Parathyroid adenoma (tissue), 2 donors: ENCODE measurements at regions not wholly inside any gene's neighbourhood (a gene's known extent, or its start where the extent isn't known, plus 50 kb on each side); places are given as distances from the start of the nearest gene placed in this dataset.

Source experiments
- H2AFZ ChIP-seq: fragments of 300-600 bp; sonication (generic); one replicate; pipeline ENCODE4 v1.7.0; 2017; ENCODE audit warnings: antibody characterized with exemption, mild to moderate bottlenecking
- H3K27ac ChIP-seq: fragments of 300-600 bp; sonication (generic); one replicate; pipeline ENCODE4 v1.7.0; 2017
- H3K27me3 ChIP-seq: fragments of 300-600 bp; sonication (generic); one replicate; pipeline ENCODE4 v1.7.0; 2017; ENCODE audit warnings: low read length; ENCODE audit not compliant: control insufficient read depth, insufficient read depth
- H3K36me3 ChIP-seq: fragments of 300-600 bp; sonication (generic); one replicate; pipeline ENCODE4 v1.7.0; 2017; ENCODE audit warnings: low read length; ENCODE audit not compliant: control insufficient read depth, insufficient read depth
- H3K4me1 ChIP-seq: fragments of 300-600 bp; sonication (generic); one replicate; pipeline ENCODE4 v1.7.0; 2017; ENCODE audit warnings: control low read depth
- H3K4me2 ChIP-seq: fragments of 300-600 bp; sonication (generic); one replicate; pipeline ENCODE4 v1.7.0; 2017; ENCODE audit warnings: low read length
- H3K4me3 ChIP-seq: fragments of 300-600 bp; sonication (generic); one replicate; pipeline ENCODE4 v1.7.0; 2017; ENCODE audit warnings: low read depth, low read length
- H3K79me2 ChIP-seq: fragments of 300-600 bp; sonication (generic); one replicate; pipeline ENCODE4 v1.7.0; 2017; ENCODE audit warnings: control low read depth
- H3K9ac ChIP-seq: fragments of 300-600 bp; sonication (generic); one replicate; pipeline ENCODE4 v1.7.0; 2017; ENCODE audit warnings: mild to moderate bottlenecking
- H3K9me3 ChIP-seq: fragments of 300-600 bp; sonication (generic); one replicate; pipeline ENCODE4 v1.7.0; 2017; ENCODE audit warnings: low read length; ENCODE audit not compliant: control insufficient read depth
- CTCF ChIP-seq: fragments of 300-600 bp; sonication (generic); IDR thresholded peaks from one replicate; pipeline ENCODE4 v1.7.0; 2017; ENCODE audit warnings: antibody characterized with exemption, mild to moderate bottlenecking
- donor health status: primary hyperparathyroidism.

- H3K27ac ChIP-seq = no peak overlapping the region
- H3K79me2 ChIP-seq = no peaks in the 10 kb centered on the region
- no peaks in the 10 kb centered on the region for H3K36me3 ChIP-seq
- no peak overlapping the region for H3K4me2 ChIP-seq
- no peak for TF ChIP-seq CTCF
- no peaks in the 10 kb centered on the region for H3K27me3 ChIP-seq
- no peaks in the 10 kb centered on the region for H3K4me1 ChIP-seq
- no peak overlapping the region for H3K4me3 ChIP-seq
- H3K9me3 ChIP-seq = no peaks in the 10 kb centered on the region
- H2AFZ ChIP-seq = no peak overlapping the region
- no peak overlapping the region for H3K9ac ChIP-seq
Measured at GRCh38 chr16:62562121-62562520, 525.9 kb upstream of the CDH8 start.

- no peak overlapping the region for H3K4me2 ChIP-seq
- no peak overlapping the region for H3K4me3 ChIP-seq
- no peaks in the 10 kb centered on the region for H3K27me3 ChIP-seq
- no peak for TF ChIP-seq CTCF
- H3K9me3 ChIP-seq = no peaks in the 10 kb centered on the region
- no peaks in the 10 kb centered on the region for H3K79me2 ChIP-seq
- no peaks in the 10 kb centered on the region for H3K4me1 ChIP-seq
- no peak overlapping the region for H3K27ac ChIP-seq
- no peaks in the 10 kb centered on the region for H3K36me3 ChIP-seq
- no peak overlapping the region for H2AFZ ChIP-seq
- no peak overlapping the region for H3K9ac ChIP-seq
Measured at GRCh38 chr16:62549875-62550274, 513.6 kb upstream of the CDH8 start.

DNA sequence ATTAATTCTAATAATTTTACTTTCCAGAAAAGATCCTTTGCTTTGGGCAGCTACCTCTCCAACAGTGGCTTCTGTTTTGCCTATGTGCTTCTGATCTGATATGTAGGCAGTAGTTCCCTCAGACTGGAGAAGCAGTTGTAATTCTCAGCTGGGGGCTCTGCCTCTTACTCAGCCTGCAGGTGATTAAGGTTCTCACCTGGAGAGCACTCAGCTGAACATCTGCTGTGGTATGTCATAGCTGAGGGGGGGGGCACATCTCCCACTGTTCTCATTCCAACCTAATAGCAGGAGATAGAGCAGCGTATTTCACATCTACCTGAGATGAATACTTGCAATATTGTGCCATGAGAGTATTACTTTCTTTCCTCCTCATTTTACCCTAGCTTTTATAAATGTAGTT, 511.9 kb upstream of the CDH8 start:
- no peak overlapping the region for H3K27ac ChIP-seq
- H3K36me3 ChIP-seq = no peaks in the 10 kb centered on the region
- H3K27me3 ChIP-seq = no peaks in the 10 kb centered on the region
- H3K4me3 ChIP-seq = no peak overlapping the region
- no peak overlapping the region for H3K9ac ChIP-seq
- H3K4me2 ChIP-seq = no peak overlapping the region
- TF ChIP-seq CTCF = no peak
- H3K9me3 ChIP-seq = no peaks in the 10 kb centered on the region
- no peaks in the 10 kb centered on the region for H3K4me1 ChIP-seq
- no peaks in the 10 kb centered on the region for H3K79me2 ChIP-seq
- no peak overlapping the region for H2AFZ ChIP-seq

DNA sequence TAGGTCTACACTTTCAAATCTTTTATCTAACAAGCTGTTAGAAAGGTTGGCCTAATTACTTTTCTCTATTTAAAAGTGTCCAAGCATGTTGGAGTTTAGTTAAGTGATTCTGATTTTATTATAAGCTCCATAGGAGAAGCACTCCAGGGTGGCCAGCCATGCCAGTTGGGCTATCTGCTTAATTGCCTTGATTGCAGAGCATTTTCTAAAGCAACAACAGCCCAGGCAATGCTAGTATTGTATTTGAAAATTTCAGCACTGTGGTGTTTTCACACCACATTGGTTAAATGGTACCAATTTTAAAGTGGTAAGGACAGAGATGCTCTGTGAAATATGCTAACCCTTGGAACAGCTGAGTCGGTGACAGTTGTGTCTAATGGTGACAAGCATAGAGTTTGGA, 510.5 kb upstream of the CDH8 start:
- Histone ChIP-seq H3K27ac (no peak overlapping the region), H3K4me3 (no peak overlapping the region), H3K27me3 (no peaks in the 10 kb centered on the region), H3K79me2 (no peaks in the 10 kb centered on the region), H3K9me3 (no peaks in the 10 kb centered on the region), H3K36me3 (no peaks in the 10 kb centered on the region), H3K4me2 (no peak overlapping the region), H2AFZ (no peak overlapping the region), H3K9ac (no peak overlapping the region), H3K4me1 (no peaks in the 10 kb centered on the region)
- TF ChIP-seq CTCF = no peak

DNA sequence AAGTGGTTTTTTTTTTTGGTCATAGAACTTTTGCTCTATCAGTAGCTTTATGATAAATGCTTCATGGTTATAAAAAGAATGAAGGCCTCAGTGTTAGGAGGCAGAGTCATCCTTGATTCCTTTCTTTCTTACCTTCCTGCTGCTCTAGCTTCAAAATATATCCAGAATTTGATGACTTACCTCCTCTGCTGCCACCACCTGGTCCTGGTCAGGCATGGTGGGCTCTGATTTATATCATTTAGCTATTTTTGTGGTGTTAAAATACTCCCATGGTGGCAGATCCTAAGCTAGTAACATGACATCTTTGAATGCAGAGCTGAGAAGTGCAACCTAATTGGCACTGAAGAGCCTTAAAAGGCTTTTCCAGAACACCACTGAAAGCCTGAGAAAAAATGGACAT, 508.8 kb upstream of the CDH8 start:
- H3K79me2 ChIP-seq = no peaks in the 10 kb centered on the region
- no peak overlapping the region for H2AFZ ChIP-seq
- no peak for TF ChIP-seq CTCF
- H3K4me3 ChIP-seq = no peak overlapping the region
- H3K9me3 ChIP-seq = no peaks in the 10 kb centered on the region
- H3K27me3 ChIP-seq = no peaks in the 10 kb centered on the region
- H3K4me2 ChIP-seq = no peak overlapping the region
- no peak overlapping the region for H3K27ac ChIP-seq
- H3K4me1 ChIP-seq = no peaks in the 10 kb centered on the region
- no peak overlapping the region for H3K9ac ChIP-seq
- no peaks in the 10 kb centered on the region for H3K36me3 ChIP-seq
